22Rv1 (cell line): ENCODE measurements at regions not wholly inside any gene's neighbourhood (a gene's known extent, or its start where the extent isn't known, plus 50 kb on each side); places are given as distances from the start of the nearest gene placed in this dataset.
"Not testable (repeated sequence)": the region's sequence is repeated elsewhere in the genome, so short reads cannot be mapped to it uniquely, and the experiment has no call there.

Experiments
- H3K27ac ChIP-seq: fragments of 450-650 bp; 2 replicates; pipeline ENCODE4 v1.5.1; 2017
- ZFX ChIP-seq: fragments of 450-650 bp; IDR thresholded peaks from 2 replicates; pipeline ENCODE4 v1.6.1; 2017; ENCODE audit warnings: antibody characterized with exemption, borderline replicate concordance
- TF ChIP-seq, protein P1 (sequence below): fragments of 450-650 bp; IDR thresholded peaks from 2 replicates; pipeline ENCODE4 v1.5.1; 2017; ENCODE audit warnings: mild to moderate bottlenecking

DNA sequence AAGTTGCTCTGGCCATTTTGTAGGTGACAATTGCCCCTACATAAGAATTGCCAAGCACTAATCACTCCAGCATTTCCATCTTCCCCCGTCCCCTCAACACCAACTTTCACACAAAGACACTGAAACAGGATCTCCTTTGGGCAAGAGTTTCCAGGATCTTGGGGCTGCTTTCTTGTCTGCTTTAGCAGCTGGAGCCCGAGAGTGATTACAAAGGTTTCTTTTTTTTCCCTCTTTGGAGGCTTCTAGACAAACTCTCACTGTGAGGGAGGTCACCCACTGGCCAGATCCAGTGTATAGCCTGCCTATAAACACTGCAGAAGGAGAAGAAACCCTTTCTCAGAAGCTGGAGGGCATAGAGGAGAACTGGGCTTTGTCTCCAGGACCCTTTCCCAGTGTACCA, 92.5 kb downstream of the APIP start:
- peak overlapping the region; percentile 98 for H3K27ac ChIP-seq
- TF ChIP-seq, protein P1, sequence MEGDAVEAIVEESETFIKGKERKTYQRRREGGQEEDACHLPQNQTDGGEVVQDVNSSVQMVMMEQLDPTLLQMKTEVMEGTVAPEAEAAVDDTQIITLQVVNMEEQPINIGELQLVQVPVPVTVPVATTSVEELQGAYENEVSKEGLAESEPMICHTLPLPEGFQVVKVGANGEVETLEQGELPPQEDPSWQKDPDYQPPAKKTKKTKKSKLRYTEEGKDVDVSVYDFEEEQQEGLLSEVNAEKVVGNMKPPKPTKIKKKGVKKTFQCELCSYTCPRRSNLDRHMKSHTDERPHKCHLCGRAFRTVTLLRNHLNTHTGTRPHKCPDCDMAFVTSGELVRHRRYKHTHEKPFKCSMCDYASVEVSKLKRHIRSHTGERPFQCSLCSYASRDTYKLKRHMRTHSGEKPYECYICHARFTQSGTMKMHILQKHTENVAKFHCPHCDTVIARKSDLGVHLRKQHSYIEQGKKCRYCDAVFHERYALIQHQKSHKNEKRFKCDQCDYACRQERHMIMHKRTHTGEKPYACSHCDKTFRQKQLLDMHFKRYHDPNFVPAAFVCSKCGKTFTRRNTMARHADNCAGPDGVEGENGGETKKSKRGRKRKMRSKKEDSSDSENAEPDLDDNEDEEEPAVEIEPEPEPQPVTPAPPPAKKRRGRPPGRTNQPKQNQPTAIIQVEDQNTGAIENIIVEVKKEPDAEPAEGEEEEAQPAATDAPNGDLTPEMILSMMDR: no peak
- no peak for TF ChIP-seq ZFX

DNA sequence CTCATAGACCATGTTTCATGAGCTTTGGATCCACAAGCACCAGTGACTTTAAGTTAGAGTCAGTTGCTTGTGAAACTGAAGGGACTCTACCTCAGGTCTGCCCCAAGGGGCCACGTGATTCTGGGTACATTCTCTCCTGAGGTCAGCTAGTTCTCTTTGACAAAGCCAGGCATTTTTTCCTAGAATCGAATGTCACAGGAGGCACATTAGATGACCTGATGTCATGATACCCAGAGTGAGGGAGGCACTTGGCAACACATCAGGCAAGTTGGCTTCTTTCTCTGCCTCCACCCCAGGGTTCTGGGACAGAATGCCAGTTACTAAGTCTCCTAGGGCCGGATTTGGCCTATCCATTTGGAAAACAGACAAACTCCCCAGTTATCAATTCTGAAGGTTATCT, 93.0 kb downstream of the APIP start:
- TF ChIP-seq, protein P1: no peak
- peak overlapping the region; percentile 98 for H3K27ac ChIP-seq

DNA sequence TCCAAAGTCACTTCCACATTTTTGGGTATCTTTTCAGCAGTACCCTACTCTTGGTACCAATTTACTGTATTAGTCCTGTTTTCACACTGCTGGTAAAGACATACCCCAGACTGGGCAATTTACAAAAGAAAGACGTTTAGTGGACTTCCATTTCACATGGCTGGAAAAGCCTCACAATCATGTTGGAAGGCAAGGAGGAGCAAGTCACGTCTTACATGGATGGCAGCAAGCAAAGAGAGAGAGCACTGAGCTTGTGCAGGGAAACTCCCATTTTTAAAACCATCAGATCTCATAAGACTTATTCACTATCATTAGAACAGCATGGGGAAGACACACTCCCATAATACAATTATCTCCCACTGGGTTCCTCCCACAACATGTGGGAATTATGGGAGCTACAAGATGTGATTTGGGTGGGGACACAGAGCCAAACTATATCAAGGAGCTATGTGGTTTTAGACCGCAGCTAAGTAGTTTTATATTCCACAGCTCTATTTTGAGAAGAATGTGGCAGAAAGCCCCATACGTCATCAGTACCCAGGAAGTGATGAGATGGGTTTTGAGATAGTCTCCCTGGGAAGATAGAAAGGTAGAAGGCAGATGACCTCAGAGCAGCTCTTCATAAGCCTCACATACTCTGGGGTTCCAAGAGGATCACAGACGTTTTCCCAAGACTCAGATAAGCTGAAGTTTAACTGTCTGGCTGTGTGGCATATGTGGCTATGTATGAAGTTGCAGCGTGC, 96.3 kb downstream of the APIP start:
- TF ChIP-seq, protein P1: no peak
- TF ChIP-seq ZFX: no peak
- no peak overlapping the region for H3K27ac ChIP-seq

DNA sequence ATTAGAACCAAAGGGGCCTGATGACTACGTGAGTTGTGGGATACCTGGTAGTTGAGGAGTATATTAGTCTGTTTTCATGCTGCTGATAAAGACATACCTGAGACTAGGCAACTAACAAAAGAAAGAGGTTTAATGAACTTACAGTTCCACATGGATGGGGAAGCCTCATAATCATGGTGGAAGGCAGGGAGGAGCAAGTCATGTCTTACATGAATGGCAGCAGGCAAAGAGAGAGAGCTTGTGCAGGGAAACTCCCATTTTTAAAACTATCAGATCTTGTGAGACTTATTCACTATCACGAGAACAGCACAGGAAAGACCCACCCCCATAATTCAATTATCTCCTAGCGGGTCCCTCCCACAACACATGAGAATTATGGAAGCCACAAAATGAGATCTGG, 98.4 kb downstream of the APIP start:
- H3K27ac ChIP-seq: not testable (repeated sequence)

DNA sequence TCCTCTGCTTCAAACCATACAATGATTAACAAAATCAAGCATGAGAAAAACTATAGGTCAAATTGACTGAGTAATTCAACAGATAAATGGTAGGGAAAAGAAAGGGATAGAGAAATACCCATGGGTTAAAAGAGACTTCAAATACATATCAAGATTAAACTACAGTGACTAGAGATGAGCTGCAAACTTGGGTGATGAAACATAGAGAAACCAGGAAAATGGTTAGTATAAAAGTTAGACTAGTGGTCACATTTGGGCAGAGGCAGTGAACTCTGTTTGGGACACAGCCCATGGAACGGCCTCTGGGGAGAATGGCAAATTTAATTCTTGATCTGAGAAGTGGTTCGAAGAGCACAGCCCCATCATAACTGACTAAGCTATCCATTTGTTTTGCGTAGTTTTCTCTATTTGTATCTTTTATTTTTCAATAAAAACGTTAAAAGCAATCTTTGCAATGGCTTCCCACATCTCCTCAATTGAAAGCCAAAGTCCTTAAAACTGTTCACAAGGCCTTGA, 99.4 kb downstream of the APIP start:
- H3K27ac ChIP-seq: no peak overlapping the region
- TF ChIP-seq ZFX: no peak
- TF ChIP-seq, protein P1: no peak

DNA sequence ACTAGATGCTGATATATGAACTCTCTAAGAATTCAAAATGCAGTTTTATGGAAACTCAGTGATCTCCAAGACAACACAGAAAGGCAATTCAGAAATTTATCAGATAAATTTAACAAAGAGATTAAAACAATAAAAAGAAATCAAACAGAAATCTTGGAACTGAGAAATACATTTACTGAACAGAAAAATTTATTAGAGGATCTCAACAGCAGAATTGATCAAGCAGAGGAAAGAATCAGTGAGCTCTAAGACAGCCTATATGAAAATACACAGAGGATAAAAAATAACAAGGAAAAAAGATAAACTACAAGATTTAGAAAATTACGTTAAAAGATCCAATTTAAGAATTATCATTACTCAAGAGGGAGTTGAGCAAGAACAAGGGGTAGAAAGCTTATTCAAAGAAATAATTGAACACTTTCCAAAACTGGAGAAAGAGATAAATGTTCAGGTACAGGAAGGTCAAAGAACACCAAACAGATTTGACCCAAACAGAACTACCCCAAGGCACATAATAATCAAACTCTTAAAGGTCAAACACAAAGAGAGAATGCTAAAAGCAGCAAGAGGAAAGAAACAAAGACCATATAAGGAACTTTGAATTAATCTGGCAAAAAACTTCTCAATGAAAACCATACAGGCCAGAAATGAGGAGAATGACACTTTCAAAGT, 103.1 kb downstream of the APIP start:
- TF ChIP-seq, protein P1: no peak
- no peak for TF ChIP-seq ZFX
- H3K27ac ChIP-seq: no peak overlapping the region

DNA sequence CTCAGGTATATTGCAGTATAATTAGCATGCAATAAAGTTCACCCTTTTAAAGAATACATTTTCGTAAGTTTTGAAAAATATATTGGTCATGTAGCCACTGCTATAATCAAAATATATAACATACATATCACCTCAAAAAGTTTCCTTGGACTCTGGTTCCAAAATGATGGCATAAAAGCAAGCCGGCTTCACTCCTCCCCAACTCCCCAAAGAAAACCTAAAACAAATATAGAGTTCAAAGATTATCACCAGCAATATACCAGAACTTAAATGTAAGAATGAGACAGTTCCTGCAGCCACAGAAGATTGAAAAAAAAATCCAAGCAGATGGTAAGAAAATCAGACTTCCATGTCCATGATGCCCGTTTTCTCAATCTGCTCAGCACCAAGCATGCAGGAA, 104.3 kb downstream of the APIP start:
- no peak for TF ChIP-seq ZFX
- TF ChIP-seq, protein P1: no peak
- H3K27ac ChIP-seq: no peak overlapping the region
